Thoracic aorta (tissue), 2 donors: ENCODE measurements at regions not wholly inside any gene's neighbourhood (a gene's known extent, or its start where the extent isn't known, plus 50 kb on each side); places are given as distances from the start of the nearest gene placed in this dataset.
"Not testable (repeated sequence)": the region's sequence is repeated elsewhere in the genome, so short reads cannot be mapped to it uniquely, and the experiment has no call there.

Experiments used
- ATAC-seq: fragments of 150-250 bp; one replicate; pipeline ENCODE4 v1.8.0; 2017; ENCODE audit warnings: low read depth; ENCODE audit not compliant: insufficient number of reproducible peaks, low FRiP score
- DNase-seq: peaks from one replicate; pipeline ENCODE4 v3.0.0-alpha.2; 2020; ENCODE audit warnings: low spot score
- H3K27ac ChIP-seq, 2 donors: fragments of 200-600 bp; sonication (generic); 1 replicate in 1 of 2; 2 replicates in 1 of 2; pipeline ENCODE4 v1.5.1; 2016; ENCODE audit warnings: mild to moderate bottlenecking in 2 of 2, moderate library complexity in 2 of 2
- H3K27me3 ChIP-seq: fragments of 200-600 bp; sonication (generic); replicated peaks from 2 replicates; pipeline ENCODE4 v1.6.0; 2016; ENCODE audit warnings: mild to moderate bottlenecking; ENCODE audit not compliant: insufficient read depth
- H3K36me3 ChIP-seq: fragments of 200-600 bp; sonication (generic); one replicate; pipeline ENCODE4 v1.5.1; 2016
- H3K4me1 ChIP-seq, 2 donors: fragments of 200-600 bp; sonication (generic); 1 replicate in 1 of 2; 2 replicates in 1 of 2; pipeline versions ENCODE4 v1.5.1 to v1.6.0; 2016; ENCODE audit warnings: low read depth in 2 of 2, mild to moderate bottlenecking in 1 of 2; ENCODE audit not compliant: control insufficient read depth in 1 of 2
- H3K4me3 ChIP-seq: fragments of 200-600 bp; sonication (generic); 2 replicates; pipeline ENCODE4 v1.5.1; 2016; ENCODE audit warnings: mild to moderate bottlenecking
- H3K9me3 ChIP-seq: fragments of 200-600 bp; sonication (generic); 2 replicates; pipeline ENCODE4 v1.5.1; 2016
- CTCF ChIP-seq: fragments of 200-600 bp; sonication (generic); IDR thresholded peaks from one replicate; pipeline ENCODE4 v1.5.1; 2019; ENCODE audit warnings: antibody characterized with exemption

- Histone ChIP-seq H3K4me1 (peaks cover 0 to 10% of the 10 kb centered on the region in 2 donors), H3K27ac (no peak overlapping the region), H3K36me3 (no peaks in the 10 kb centered on the region), H3K27me3 (no peaks in the 10 kb centered on the region), H3K4me3 (no peak overlapping the region), H3K9me3 (no peaks in the 10 kb centered on the region)
- no peak for ATAC-seq
- DNase-seq: no peak
- no peak for TF ChIP-seq CTCF
Observed at GRCh38 chr18:59072727-59073421, 66.8 kb upstream of the SEC11C start.

- ATAC-seq (no peak), DNase-seq (no peak)
- Histone ChIP-seq H3K36me3 (no peaks in the 10 kb centered on the region), H3K27me3 (no peaks in the 10 kb centered on the region), H3K4me3 (no peak overlapping the region), H3K9me3 (no peaks in the 10 kb centered on the region), H3K27ac (no peak overlapping the region), H3K4me1 (no peaks in the 10 kb centered on the region)
- no peak for TF ChIP-seq CTCF
Observed at GRCh38 chr18:59075923-59076322, 63.8 kb upstream of the SEC11C start.

GRCh38 chr18:59079264-59079663 lies 60.4 kb upstream of the SEC11C start:
- ATAC-seq: no peak
- Histone ChIP-seq H3K4me3 (no peak overlapping the region), H3K4me1 (peaks cover 0 to 3% of the 10 kb centered on the region in 2 donors), H3K36me3 (no peaks in the 10 kb centered on the region), H3K9me3 (no peaks in the 10 kb centered on the region), H3K27ac (no peak overlapping the region), H3K27me3 (no peaks in the 10 kb centered on the region)
- no peak for DNase-seq
- TF ChIP-seq CTCF: no peak

- not testable (repeated sequence) for H3K4me3 ChIP-seq, DNase-seq, H3K27ac ChIP-seq, H3K27me3 ChIP-seq, H3K36me3 ChIP-seq, ATAC-seq, H3K4me1 ChIP-seq, H3K9me3 ChIP-seq
Observed at GRCh38 chr18:59079687-59080501, 59.8 kb upstream of the SEC11C start.

- TF ChIP-seq CTCF: no peak
- H3K4me1 ChIP-seq: peaks cover 0 to 4% of the 10 kb centered on the region in 2 donors
- no peak for ATAC-seq
- no peak overlapping the region for H3K4me3 ChIP-seq
- DNase-seq: no peak
- H3K36me3 ChIP-seq: no peaks in the 10 kb centered on the region
- no peaks in the 10 kb centered on the region for H3K27me3 ChIP-seq
- H3K27ac ChIP-seq: no peak overlapping the region
- no peaks in the 10 kb centered on the region for H3K9me3 ChIP-seq
Observed at GRCh38 chr18:59083136-59083818, 56.4 kb upstream of the SEC11C start.
